Keratinocyte (primary cell): ENCODE measurements at regions not wholly inside any gene's neighbourhood (a gene's known extent, or its start where the extent isn't known, plus 50 kb on each side); places are given as distances from the start of the nearest gene placed in this dataset.

ENCODE experiments used
- DNase-seq: peaks from one replicate; pipeline ENCODE4 v3.0.0-alpha.2; 2011; ENCODE audit warnings: low read depth, missing footprints, low spot score
- FAIRE-seq: peaks from 2 replicates; lab custom pipeline; 2011; peaks lifted over from hg19 to GRCh38; lab: Jason Lieb, UNC
- H2AFZ ChIP-seq: 2 replicates; pipeline ENCODE4 v1.6.0; 2012; ENCODE audit warnings: low read length, control low read depth, inconsistent platforms; ENCODE audit not compliant: control insufficient read depth
- H3K27ac ChIP-seq: 2 replicates; pipeline ENCODE4 v1.5.1; 2011; ENCODE audit warnings: low read length; ENCODE audit not compliant: control insufficient read depth, insufficient read depth
- H3K27me3 ChIP-seq: 3 replicates; pipeline ENCODE4 v1.6.0; 2011; ENCODE audit warnings: low read length; ENCODE audit not compliant: control insufficient read depth, insufficient read depth; ENCODE audit errors: extremely low read depth
- H3K36me3 ChIP-seq, 2 experiments: 2 replicates in 1 of 2; 3 replicates in 1 of 2; pipeline ENCODE4 v1.5.1; 2011; ENCODE audit warnings: low read length in 2 of 2, mild to moderate bottlenecking in 1 of 2; ENCODE audit not compliant: control insufficient read depth in 2 of 2, insufficient read depth in 2 of 2; ENCODE audit errors: extremely low read depth in 1 of 2
- H3K4me1 ChIP-seq: 3 replicates; pipeline ENCODE4 v1.5.1; 2011; ENCODE audit warnings: low read length; ENCODE audit not compliant: control insufficient read depth, insufficient read depth; ENCODE audit errors: extremely low read depth
- H3K4me2 ChIP-seq: 3 replicates; pipeline ENCODE4 v1.6.0; 2011; ENCODE audit warnings: low read depth, low read length; ENCODE audit not compliant: control insufficient read depth, insufficient read depth; ENCODE audit errors: extremely low read depth
- H3K4me3 ChIP-seq, 3 experiments: fragments of 200-600 bp in 1 of 3; sonication (generic) in 1 of 3; 2 replicates in 2 of 3; 3 replicates in 1 of 3; pipeline ENCODE4 v1.5.1; 2011 to 2016; ENCODE audit warnings: low read length in 3 of 3, mild to moderate bottlenecking in 3 of 3, control low read depth in 2 of 3, inconsistent platforms in 1 of 3, low read depth in 1 of 3, mixed read lengths in 1 of 3, mixed run types in 1 of 3, moderate library complexity in 1 of 3; ENCODE audit not compliant: control insufficient read depth in 2 of 3, insufficient read depth in 2 of 3; ENCODE audit errors: extremely low read depth in 1 of 3
- H3K79me2 ChIP-seq: 2 replicates; pipeline ENCODE4 v1.6.0; 2012; ENCODE audit warnings: low read length; ENCODE audit not compliant: control insufficient read depth, insufficient read depth
- H3K9ac ChIP-seq: 3 replicates; pipeline ENCODE4 v1.6.0; 2011; ENCODE audit warnings: low read length; ENCODE audit not compliant: control insufficient read depth, insufficient read depth; ENCODE audit errors: extremely low read depth
- H3K9me1 ChIP-seq: 3 replicates; pipeline ENCODE4 v1.6.0; 2011; ENCODE audit warnings: low read length; ENCODE audit not compliant: control insufficient read depth, insufficient read depth; ENCODE audit errors: extremely low read depth
- H3K9me3 ChIP-seq: 2 replicates; pipeline ENCODE4 v1.5.1; 2012; ENCODE audit warnings: low read depth, low read length; ENCODE audit not compliant: control insufficient read depth
- H4K20me1 ChIP-seq: 3 replicates; pipeline ENCODE4 v1.6.0; 2011; ENCODE audit warnings: low read length; ENCODE audit not compliant: control insufficient read depth, insufficient read depth; ENCODE audit errors: extremely low read depth
- CTCF ChIP-seq, 3 experiments: IDR thresholded peaks in 1 of 3; conservative IDR thresholded peaks in 1 of 3; optimal IDR thresholded peaks in 1 of 3; 2 replicates in 2 of 3; 3 replicates in 1 of 3; pipeline versions ENCODE3 to v1.5.1; 2011; ENCODE audit warnings: low read length in 3 of 3, mild to moderate bottlenecking in 3 of 3, moderate library complexity in 2 of 3, control low read depth in 1 of 3, inconsistent platforms in 1 of 3; ENCODE audit not compliant: insufficient read depth in 2 of 3; ENCODE audit errors: extremely low read depth in 1 of 3
- EZH2 ChIP-seq: IDR thresholded peaks from one replicate; pipeline ENCODE4 v1.6.1; 2012; ENCODE audit warnings: inconsistent platforms, mild to moderate bottlenecking, low read length, moderate library complexity
- dilution Hi-C: fragments of 300-500 bp; cut with MboI; formaldehyde crosslinking; loops from one replicate; pipeline ENCODE4 v1.7.0; 2020; ENCODE audit warnings: low sequenced_read_pairs; ENCODE audit not compliant: extremely low pct_ligation_motif_present

- dilution Hi-C loops: no loop called here
- no peak for DNase-seq
Measured at GRCh38 chr1:69126796-69127195, 440.9 kb upstream of the LRRC7 start.

GRCh38 chr1:69128204-69128603 is 439.5 kb upstream of the LRRC7 start:
- Histone ChIP-seq H2AFZ (no peak overlapping the region), H3K4me2 (no peak overlapping the region), H3K79me2 (no peaks in the 10 kb centered on the region), H3K9me3 (no peaks in the 10 kb centered on the region), H3K9ac (no peak overlapping the region), H3K27ac (no peak overlapping the region), H3K36me3 (no peaks in the 10 kb centered on the region), H3K4me3 (no peak overlapping the region), H4K20me1 (no peaks in the 10 kb centered on the region), H3K9me1 (no peaks in the 10 kb centered on the region), H3K27me3 (no peaks in the 10 kb centered on the region), H3K4me1 (peaks cover 4% of the 10 kb centered on the region)
- dilution Hi-C loops: no loop called here
- TF ChIP-seq CTCF (optimal IDR thresholded peaks at IDR 0.05 in 1 of 3, IDR thresholded peaks at IDR 0.05 in 1 of 3, conservative IDR thresholded peaks at IDR 0.05 in 1 of 3; ENCODE audit: extremely low read depth in 1 of 3, insufficient read depth in 2 of 3, low read length in 3 of 3): no peak
- no peak for TF ChIP-seq EZH2
- DNase-seq: no peak
- no peak for FAIRE-seq

More at GRCh38 chr1:69126796-69127195, 440.9 kb upstream of the LRRC7 start:
- Histone ChIP-seq H2AFZ (no peak overlapping the region), H3K27me3 (no peaks in the 10 kb centered on the region), H3K9me1 (no peaks in the 10 kb centered on the region), H4K20me1 (no peaks in the 10 kb centered on the region), H3K9me3 (no peaks in the 10 kb centered on the region), H3K4me1 (peaks cover 8% of the 10 kb centered on the region), H3K36me3 (no peaks in the 10 kb centered on the region), H3K9ac (no peak overlapping the region), H3K4me2 (no peak overlapping the region), H3K79me2 (no peaks in the 10 kb centered on the region), H3K4me3 (no peak overlapping the region), H3K27ac (no peak overlapping the region)
- FAIRE-seq: no peak
- TF ChIP-seq CTCF (optimal IDR thresholded peaks at IDR 0.05 in 1 of 3, IDR thresholded peaks at IDR 0.05 in 1 of 3, conservative IDR thresholded peaks at IDR 0.05 in 1 of 3; ENCODE audit: extremely low read depth in 1 of 3, insufficient read depth in 2 of 3, low read length in 3 of 3) (no peak), EZH2 (no peak)
